Left forelimb (tissue), 1 donor: ENCODE measurements at regions not wholly inside any gene's neighbourhood (a gene's known extent, or its start where the extent isn't known, plus 50 kb on each side); places are given as distances from the start of the nearest gene placed in this dataset.
"Not testable (repeated sequence)": the region's sequence is repeated elsewhere in the genome, so short reads cannot be mapped to it uniquely, and the experiment has no call there.

Experiments
- DNase-seq: peaks from one replicate; pipeline ENCODE4 v3.0.0-alpha.2; 2018; ENCODE audit warnings: low spot score

- peak; percentile 75 for DNase-seq
Observed at GRCh38 chrX:44675362-44676024, 132.8 kb upstream of the FUNDC1 start.

- DNase-seq, result no peak
Observed at GRCh38 chrX:44674906-44675305, 132.2 kb upstream of the FUNDC1 start.

GRCh38 chrX:44669626-44670025, 127.0 kb upstream of the FUNDC1 start:
- DNase-seq, result no peak

- DNase-seq, result no peak
Observed at GRCh38 chrX:44667771-44668170, 125.1 kb upstream of the FUNDC1 start.

GRCh38 chrX:44657718-44658246, 115.1 kb upstream of the FUNDC1 start:
- DNase-seq, result not testable (repeated sequence)

GRCh38 chrX:44651358-44651757, 108.7 kb upstream of the FUNDC1 start:
- no peak for DNase-seq

GRCh38 chrX:44643723-44644122, 101.1 kb upstream of the FUNDC1 start:
- DNase-seq, result no peak

- no peak for DNase-seq
Observed at GRCh38 chrX:44637282-44637681, 94.6 kb upstream of the FUNDC1 start.

- no peak for DNase-seq
Observed at GRCh38 chrX:44621078-44621477, 78.4 kb upstream of the FUNDC1 start.

- DNase-seq, result no peak
Observed at GRCh38 chrX:44619039-44619438, 76.4 kb upstream of the FUNDC1 start.

- DNase-seq, result no peak
Observed at GRCh38 chrX:44596277-44596676, 53.6 kb upstream of the FUNDC1 start.
